ENCODE measurements at regions not wholly inside any gene's neighbourhood (a gene's known extent, or its start where the extent isn't known, plus 50 kb on each side); places are given as distances from the start of the nearest gene placed in this dataset.

DNA sequence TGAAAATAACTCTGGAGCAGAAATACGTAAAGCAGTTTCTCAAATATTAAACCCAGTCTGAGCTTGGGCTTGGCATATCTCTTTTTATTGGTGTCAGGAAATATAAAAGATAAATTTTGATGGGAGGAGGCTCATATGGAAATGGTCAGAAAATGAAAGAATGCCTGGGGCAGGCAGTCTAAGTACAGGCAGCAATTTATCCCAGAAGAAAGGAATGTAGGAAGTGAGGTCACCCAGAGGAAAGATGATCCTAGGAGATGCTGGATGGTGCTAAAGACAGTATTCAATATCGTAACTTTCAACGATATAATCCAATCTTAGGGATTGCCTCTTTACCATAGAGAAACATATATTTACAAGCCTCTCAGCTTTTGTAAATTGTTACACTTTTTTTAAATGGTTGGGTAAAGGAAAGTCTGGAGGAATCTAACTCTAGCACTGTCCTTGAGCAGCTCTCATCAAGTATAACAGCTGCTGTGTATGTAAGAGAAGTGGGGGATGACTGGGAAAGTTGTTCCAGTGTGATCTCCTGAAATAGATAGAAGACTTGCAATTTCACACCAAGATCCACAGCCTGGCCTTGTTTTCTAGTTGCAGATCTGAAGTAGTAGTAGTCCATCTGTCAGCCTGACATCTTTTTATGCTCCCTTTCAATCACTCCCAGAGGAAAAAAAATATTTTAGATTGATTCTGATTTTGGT, 256.9 kb upstream of the SASH1 start:
- in situ Hi-C loops (cut with MboI; ENCODE audit: low pct_unique_long_range_greater_than_20kb, low sequenced_read_pairs, unreplicated experiment) = no loop called here
- no peak for DNase-seq (ENCODE audit: low spot score)
- TF ChIP-seq, protein P1, sequence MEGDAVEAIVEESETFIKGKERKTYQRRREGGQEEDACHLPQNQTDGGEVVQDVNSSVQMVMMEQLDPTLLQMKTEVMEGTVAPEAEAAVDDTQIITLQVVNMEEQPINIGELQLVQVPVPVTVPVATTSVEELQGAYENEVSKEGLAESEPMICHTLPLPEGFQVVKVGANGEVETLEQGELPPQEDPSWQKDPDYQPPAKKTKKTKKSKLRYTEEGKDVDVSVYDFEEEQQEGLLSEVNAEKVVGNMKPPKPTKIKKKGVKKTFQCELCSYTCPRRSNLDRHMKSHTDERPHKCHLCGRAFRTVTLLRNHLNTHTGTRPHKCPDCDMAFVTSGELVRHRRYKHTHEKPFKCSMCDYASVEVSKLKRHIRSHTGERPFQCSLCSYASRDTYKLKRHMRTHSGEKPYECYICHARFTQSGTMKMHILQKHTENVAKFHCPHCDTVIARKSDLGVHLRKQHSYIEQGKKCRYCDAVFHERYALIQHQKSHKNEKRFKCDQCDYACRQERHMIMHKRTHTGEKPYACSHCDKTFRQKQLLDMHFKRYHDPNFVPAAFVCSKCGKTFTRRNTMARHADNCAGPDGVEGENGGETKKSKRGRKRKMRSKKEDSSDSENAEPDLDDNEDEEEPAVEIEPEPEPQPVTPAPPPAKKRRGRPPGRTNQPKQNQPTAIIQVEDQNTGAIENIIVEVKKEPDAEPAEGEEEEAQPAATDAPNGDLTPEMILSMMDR (IDR thresholded peaks at IDR 0.05; ENCODE audit: extremely low read depth, insufficient read depth, missing control alignments) = no peak

DNA sequence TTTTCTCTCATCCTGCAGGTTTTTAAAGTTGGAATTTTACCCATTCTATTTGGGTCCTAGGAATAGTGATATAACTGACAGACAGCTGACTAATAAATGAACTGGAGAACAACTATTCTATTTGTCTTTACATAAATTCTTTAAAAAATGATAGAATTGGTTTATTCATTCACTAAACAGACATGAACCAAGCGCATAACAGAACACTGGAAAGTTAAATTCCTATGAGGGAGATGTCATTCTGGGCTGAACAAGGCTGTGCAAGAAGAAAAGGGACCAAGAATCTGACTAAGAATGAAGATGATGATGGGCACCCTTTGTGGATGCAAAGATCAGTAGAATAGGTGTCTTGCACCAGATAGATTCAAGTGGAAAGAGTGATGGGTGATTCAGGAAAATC, 256.3 kb upstream of the SASH1 start:
- in situ Hi-C loops (cut with MboI; ENCODE audit: low pct_unique_long_range_greater_than_20kb, low sequenced_read_pairs, unreplicated experiment) = no loop called here
- DNase-seq (ENCODE audit: low spot score) = no peak
- TF ChIP-seq, protein P1 (IDR thresholded peaks at IDR 0.05; ENCODE audit: extremely low read depth, insufficient read depth, missing control alignments) = no peak

DNA sequence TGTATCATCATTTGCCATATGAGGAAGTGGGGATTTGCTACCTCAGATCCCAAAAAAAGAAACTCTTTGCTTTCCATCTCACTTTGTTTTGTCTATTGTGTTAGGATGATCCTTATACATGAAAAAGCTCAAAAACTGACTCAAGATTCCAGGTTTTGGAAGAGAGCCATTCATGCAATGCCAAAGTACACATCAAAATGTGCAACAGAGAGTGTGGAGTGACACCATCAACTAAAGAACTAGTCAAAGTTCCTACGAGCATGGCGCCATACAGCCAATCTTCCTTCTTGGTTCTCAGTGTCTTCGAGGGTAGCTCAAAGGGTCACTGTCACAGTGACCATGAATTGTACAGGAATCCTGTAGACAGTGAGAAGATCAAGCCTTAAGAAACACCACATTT, 255.8 kb upstream of the SASH1 start:
- TF ChIP-seq, protein P1 (IDR thresholded peaks at IDR 0.05; ENCODE audit: extremely low read depth, insufficient read depth, missing control alignments) = no peak
- no peak for DNase-seq (ENCODE audit: low spot score)
- in situ Hi-C loops (cut with MboI; ENCODE audit: low pct_unique_long_range_greater_than_20kb, low sequenced_read_pairs, unreplicated experiment) = no loop called here

DNA sequence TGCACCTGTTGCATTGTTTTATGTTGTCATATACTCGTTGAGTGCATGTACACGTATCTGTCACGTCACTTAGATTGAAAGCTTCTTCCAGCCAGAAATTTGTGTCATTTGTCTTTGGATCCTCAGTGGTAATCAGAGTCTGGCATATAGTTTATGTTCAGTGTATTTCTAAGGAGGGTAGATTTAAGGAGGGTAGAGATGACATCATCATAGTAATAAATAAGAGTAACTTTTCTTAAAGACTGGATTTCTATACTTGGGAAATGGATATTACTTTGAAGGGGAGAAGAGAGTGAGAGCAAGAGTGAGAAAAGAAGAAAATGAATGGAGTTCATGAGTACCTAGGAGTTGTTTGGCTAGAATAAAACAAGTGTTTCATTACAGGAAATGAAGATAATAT, 255.0 kb upstream of the SASH1 start:
- TF ChIP-seq, protein P1 (IDR thresholded peaks at IDR 0.05; ENCODE audit: extremely low read depth, insufficient read depth, missing control alignments) = no peak
- no peak for DNase-seq (ENCODE audit: low spot score)

DNA sequence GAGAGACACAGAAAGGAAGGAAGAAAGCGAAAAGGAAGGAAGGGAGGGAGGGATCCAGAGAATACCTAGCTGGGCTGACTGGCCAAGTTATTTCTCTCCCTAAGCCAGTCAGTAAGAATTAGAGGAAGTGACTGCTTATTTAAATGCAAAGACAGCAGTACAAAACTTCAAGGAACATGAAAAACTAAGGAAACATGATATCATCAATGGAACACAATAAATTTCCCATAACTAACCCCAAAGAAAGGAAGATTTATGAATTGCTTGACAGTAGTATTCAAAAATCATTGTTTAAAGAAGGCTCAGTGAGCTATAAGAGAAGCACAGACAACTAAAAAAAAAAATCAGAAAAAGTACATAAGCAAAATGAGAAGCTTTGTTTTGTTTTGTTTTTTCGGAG, 252.3 kb upstream of the SASH1 start:
- TF ChIP-seq, protein P1 (IDR thresholded peaks at IDR 0.05; ENCODE audit: extremely low read depth, insufficient read depth, missing control alignments) = no peak
- no peak for DNase-seq (ENCODE audit: low spot score)
- in situ Hi-C loops (cut with MboI; ENCODE audit: low pct_unique_long_range_greater_than_20kb, low sequenced_read_pairs, unreplicated experiment) = no loop called here

More for the DNA sequence above, 255.0 kb upstream of the SASH1 start:
- in situ Hi-C loops (cut with MboI; ENCODE audit: low pct_unique_long_range_greater_than_20kb, low sequenced_read_pairs, unreplicated experiment) = no loop called here

DNA sequence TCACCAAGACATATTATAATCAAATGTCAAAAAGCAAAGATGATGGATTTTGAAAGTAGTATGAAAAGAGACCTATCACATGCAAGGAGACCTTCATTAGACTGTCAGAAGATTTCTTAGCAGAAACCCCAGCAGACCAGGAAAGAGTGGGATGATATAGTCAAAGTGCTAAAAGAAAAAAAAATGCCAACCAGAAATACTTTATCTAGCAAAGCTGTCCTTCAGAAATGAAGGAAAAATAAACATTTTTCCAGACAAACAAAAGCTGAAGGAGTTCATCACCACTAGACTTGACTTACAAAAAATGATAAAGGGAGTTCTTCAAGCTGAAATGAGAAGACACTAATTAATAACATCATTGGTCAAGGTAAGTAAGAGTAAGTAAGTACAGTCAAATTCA, 251.2 kb upstream of the SASH1 start:
- in situ Hi-C loops (cut with MboI; ENCODE audit: low pct_unique_long_range_greater_than_20kb, low sequenced_read_pairs, unreplicated experiment) = no loop called here
- TF ChIP-seq, protein P1 (IDR thresholded peaks at IDR 0.05; ENCODE audit: extremely low read depth, insufficient read depth, missing control alignments) = no peak
- no peak for DNase-seq (ENCODE audit: low spot score)
